ENCODE measurements at regions not wholly inside any gene's neighbourhood (a gene's known extent, or its start where the extent isn't known, plus 50 kb on each side); places are given as distances from the start of the nearest gene placed in this dataset.

GRCh38 chr10:128377364-128377987, 251.3 kb upstream of the MKI67 start:
- no peak for DNase-seq

GRCh38 chr10:128377988-128378387, 251.8 kb upstream of the MKI67 start:
- DNase-seq: no peak

- no peak for DNase-seq
Observed at GRCh38 chr10:128380946-128381345, 254.7 kb upstream of the MKI67 start.

GRCh38 chr10:128382225-128382624, 256.0 kb upstream of the MKI67 start:
- DNase-seq: no peak

- no peak for DNase-seq
Observed at GRCh38 chr10:128384831-128385230, 258.6 kb upstream of the MKI67 start.

GRCh38 chr10:128386231-128386630, 260.0 kb upstream of the MKI67 start:
- DNase-seq: no peak

- no peak for DNase-seq
Observed at GRCh38 chr10:128386816-128387604, 260.8 kb upstream of the MKI67 start.

GRCh38 chr10:128390596-128390995, 264.4 kb upstream of the MKI67 start:
- DNase-seq: no peak

GRCh38 chr10:128393546-128393945, 267.3 kb upstream of the MKI67 start:
- no peak for DNase-seq

- DNase-seq: no peak
Observed at GRCh38 chr10:128398118-128398517, 271.9 kb upstream of the MKI67 start.

GRCh38 chr10:128398999-128399398, 272.8 kb upstream of the MKI67 start:
- DNase-seq: no peak

GRCh38 chr10:128400564-128400963, 274.3 kb upstream of the MKI67 start:
- no peak for DNase-seq

- no peak for DNase-seq
Observed at GRCh38 chr10:128405450-128405849, 279.2 kb upstream of the MKI67 start.

GRCh38 chr10:128411643-128412042, 285.4 kb upstream of the MKI67 start:
- DNase-seq: no peak

GRCh38 chr10:128414568-128414967, 288.3 kb upstream of the MKI67 start:
- DNase-seq: no peak

GRCh38 chr10:128416231-128416630, 290.0 kb upstream of the MKI67 start:
- no peak for DNase-seq

- no peak for DNase-seq
Observed at GRCh38 chr10:128417826-128418225, 291.6 kb upstream of the MKI67 start.

- DNase-seq: no peak
Observed at GRCh38 chr10:128418819-128419218, 292.6 kb upstream of the MKI67 start.

- DNase-seq: no peak
Observed at GRCh38 chr10:128419466-128420019, 293.3 kb upstream of the MKI67 start.

- no peak for DNase-seq
Observed at GRCh38 chr10:128420623-128421022, 294.4 kb upstream of the MKI67 start.

- DNase-seq: no peak
Observed at GRCh38 chr10:128421371-128422160, 295.3 kb upstream of the MKI67 start.

GRCh38 chr10:128422190-128422589, 296.0 kb upstream of the MKI67 start:
- DNase-seq: no peak

- DNase-seq: no peak
Observed at GRCh38 chr10:128422999-128423398, 296.8 kb upstream of the MKI67 start.

- no peak for DNase-seq
Observed at GRCh38 chr10:128429321-128429720, 303.1 kb upstream of the MKI67 start.

Measured in CD4-positive, alpha-beta T cell treated with Interleukin-17A for 1 hour (primary cell).